ENCODE measurements at regions not wholly inside any gene's neighbourhood (a gene's known extent, or its start where the extent isn't known, plus 50 kb on each side); places are given as distances from the start of the nearest gene placed in this dataset.

- no peaks in the 10 kb centered on the region for H3K36me3 ChIP-seq (ENCODE audit: insufficient read depth, low read length)
- H3K79me2 ChIP-seq (replicated peaks; ENCODE audit: insufficient read depth, low read length), result no peaks in the 10 kb centered on the region
- no peak overlapping the region for H3K4me2 ChIP-seq (ENCODE audit: low read length)
- no peak overlapping the region for H2AFZ ChIP-seq (ENCODE audit: low read depth, low read length)
- no peaks in the 10 kb centered on the region for H3K9me2 ChIP-seq (ENCODE audit: insufficient read depth, low read length)
- no peaks in the 10 kb centered on the region for H3F3A ChIP-seq (ENCODE audit: insufficient read depth, low read length, poor library complexity, severe bottlenecking)
- H3K9ac ChIP-seq (ENCODE audit: low read length), result no peak overlapping the region
- no peak overlapping the region for H3K4me3 ChIP-seq (ENCODE audit: low read length)
- no peaks in the 10 kb centered on the region for H3K9me3 ChIP-seq (ENCODE audit: low read length)
- H4K20me1 ChIP-seq (ENCODE audit: insufficient read depth), result no peaks in the 10 kb centered on the region
- no peak overlapping the region for H3K27ac ChIP-seq (ENCODE audit: low read length)
- no peaks in the 10 kb centered on the region for H3K27me3 ChIP-seq (ENCODE audit: insufficient read depth, low read depth, low read length)
- no peak for TF ChIP-seq TAF1 (IDR thresholded peaks at IDR 0.05; ENCODE audit: low read depth)
- no peak for TF ChIP-seq MXI1 (conservative IDR thresholded peaks at IDR 0.05; ENCODE audit: poor library complexity, severe bottlenecking)
- TF ChIP-seq POLR2AphosphoS5 (IDR thresholded peaks at IDR 0.05), result no peak
- no peak for TF ChIP-seq EZH2 (IDR thresholded peaks at IDR 0.05; ENCODE audit: borderline replicate concordance, insufficient read depth, low read length, poor library complexity, severe bottlenecking)
- TF ChIP-seq EP300 (conservative IDR thresholded peaks at IDR 0.05; ENCODE audit: poor library complexity, severe bottlenecking), result no peak
- no peak for TF ChIP-seq RAD21 (conservative IDR thresholded peaks at IDR 0.05)
- TF ChIP-seq REST (IDR thresholded peaks at IDR 0.05; ENCODE audit: borderline replicate concordance), result no peak
- TF ChIP-seq SMC3 (conservative IDR thresholded peaks at IDR 0.05; ENCODE audit: poor library complexity), result no peak
- no peak for TF ChIP-seq CTCF (IDR thresholded peaks at IDR 0.05; ENCODE audit: poor library complexity, severe bottlenecking)
Measured at GRCh38 chr2:221153226-221153625, 418.9 kb downstream of the EPHA4 start.

- Histone ChIP-seq H3F3A (ENCODE audit: insufficient read depth, low read length, poor library complexity, severe bottlenecking) (no peaks in the 10 kb centered on the region), H3K9me3 (ENCODE audit: low read length) (no peaks in the 10 kb centered on the region), H3K4me2 (ENCODE audit: low read length) (no peak overlapping the region), H3K9me2 (ENCODE audit: insufficient read depth, low read length) (no peaks in the 10 kb centered on the region), H3K27ac (ENCODE audit: low read length) (no peak overlapping the region), H3K9ac (ENCODE audit: low read length) (no peak overlapping the region), H3K79me2 (replicated peaks; ENCODE audit: insufficient read depth, low read length) (no peaks in the 10 kb centered on the region), H3K4me3 (ENCODE audit: low read length) (no peak overlapping the region), H3K36me3 (ENCODE audit: insufficient read depth, low read length) (no peaks in the 10 kb centered on the region), H2AFZ (ENCODE audit: low read depth, low read length) (no peak overlapping the region), H4K20me1 (ENCODE audit: insufficient read depth) (no peaks in the 10 kb centered on the region), H3K27me3 (ENCODE audit: insufficient read depth, low read depth, low read length) (no peaks in the 10 kb centered on the region)
- no peak for TF ChIP-seq EZH2 (IDR thresholded peaks at IDR 0.05; ENCODE audit: borderline replicate concordance, insufficient read depth, low read length, poor library complexity, severe bottlenecking)
- no peak for TF ChIP-seq EP300 (conservative IDR thresholded peaks at IDR 0.05; ENCODE audit: poor library complexity, severe bottlenecking)
- no peak for TF ChIP-seq SMC3 (conservative IDR thresholded peaks at IDR 0.05; ENCODE audit: poor library complexity)
- no peak for TF ChIP-seq TAF1 (IDR thresholded peaks at IDR 0.05; ENCODE audit: low read depth)
Measured at GRCh38 chr2:221154176-221154575, 417.9 kb downstream of the EPHA4 start.
